ENCODE measurements at regions not wholly inside any gene's neighbourhood (a gene's known extent, or its start where the extent isn't known, plus 50 kb on each side); places are given as distances from the start of the nearest gene placed in this dataset.

DNA sequence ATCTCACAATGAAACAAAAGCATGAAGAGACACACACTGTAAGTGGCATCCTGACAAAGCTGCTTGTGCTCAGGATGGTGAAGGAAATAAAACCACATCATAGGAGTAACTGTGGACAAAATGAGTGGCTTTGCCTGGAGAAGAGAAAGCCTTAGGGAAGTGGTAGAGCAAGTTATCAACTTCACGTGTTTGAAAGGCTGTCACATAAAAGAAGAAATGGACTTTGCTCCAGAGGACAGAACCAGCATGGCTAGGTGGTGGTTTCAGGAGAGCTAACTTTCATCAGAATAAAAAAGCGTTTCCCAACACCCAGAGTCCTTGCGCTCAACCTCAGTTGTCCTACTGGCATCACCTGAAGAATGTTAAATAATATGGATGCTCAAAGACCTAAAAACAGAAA, 139.9 kb downstream of the SETD4 start:
- TF ChIP-seq, protein P1, sequence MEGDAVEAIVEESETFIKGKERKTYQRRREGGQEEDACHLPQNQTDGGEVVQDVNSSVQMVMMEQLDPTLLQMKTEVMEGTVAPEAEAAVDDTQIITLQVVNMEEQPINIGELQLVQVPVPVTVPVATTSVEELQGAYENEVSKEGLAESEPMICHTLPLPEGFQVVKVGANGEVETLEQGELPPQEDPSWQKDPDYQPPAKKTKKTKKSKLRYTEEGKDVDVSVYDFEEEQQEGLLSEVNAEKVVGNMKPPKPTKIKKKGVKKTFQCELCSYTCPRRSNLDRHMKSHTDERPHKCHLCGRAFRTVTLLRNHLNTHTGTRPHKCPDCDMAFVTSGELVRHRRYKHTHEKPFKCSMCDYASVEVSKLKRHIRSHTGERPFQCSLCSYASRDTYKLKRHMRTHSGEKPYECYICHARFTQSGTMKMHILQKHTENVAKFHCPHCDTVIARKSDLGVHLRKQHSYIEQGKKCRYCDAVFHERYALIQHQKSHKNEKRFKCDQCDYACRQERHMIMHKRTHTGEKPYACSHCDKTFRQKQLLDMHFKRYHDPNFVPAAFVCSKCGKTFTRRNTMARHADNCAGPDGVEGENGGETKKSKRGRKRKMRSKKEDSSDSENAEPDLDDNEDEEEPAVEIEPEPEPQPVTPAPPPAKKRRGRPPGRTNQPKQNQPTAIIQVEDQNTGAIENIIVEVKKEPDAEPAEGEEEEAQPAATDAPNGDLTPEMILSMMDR (IDR thresholded peaks at IDR 0.05 in 4 of 5, conservative IDR thresholded peaks at IDR 0.05 in 1 of 5), result no peak
- no peak for TF ChIP-seq POLR2A (IDR thresholded peaks at IDR 0.05)
